Adrenal gland (tissue), 5 donors: ENCODE measurements at regions not wholly inside any gene's neighbourhood (a gene's known extent, or its start where the extent isn't known, plus 50 kb on each side); places are given as distances from the start of the nearest gene placed in this dataset.

Experiments used
- POLR2A ChIP-seq, 2 donors: fragments of 450-650 bp; IDR thresholded peaks; one replicate each; pipeline ENCODE4 v1.6.1; 2017; ENCODE audit warnings: antibody characterized with exemption in 2 of 2, mild to moderate bottlenecking in 2 of 2, moderate library complexity in 1 of 2
- TF ChIP-seq, protein P1 (sequence below), 6 experiments: fragments of 450-650 bp in 4 of 6; fragments of 200-600 bp in 2 of 6; sonication (generic) in 1 of 6; IDR thresholded peaks; 1 replicate in 5 of 6; 2 replicates in 1 of 6; pipeline versions ENCODE4 v1.5.1 to v1.8.0; 2016 to 2021; ENCODE audit warnings: antibody characterized with exemption in 6 of 6, mild to moderate bottlenecking in 2 of 6, moderate library complexity in 1 of 6
- donor health status: DM: no; HTN: no; CAD: no.

DNA sequence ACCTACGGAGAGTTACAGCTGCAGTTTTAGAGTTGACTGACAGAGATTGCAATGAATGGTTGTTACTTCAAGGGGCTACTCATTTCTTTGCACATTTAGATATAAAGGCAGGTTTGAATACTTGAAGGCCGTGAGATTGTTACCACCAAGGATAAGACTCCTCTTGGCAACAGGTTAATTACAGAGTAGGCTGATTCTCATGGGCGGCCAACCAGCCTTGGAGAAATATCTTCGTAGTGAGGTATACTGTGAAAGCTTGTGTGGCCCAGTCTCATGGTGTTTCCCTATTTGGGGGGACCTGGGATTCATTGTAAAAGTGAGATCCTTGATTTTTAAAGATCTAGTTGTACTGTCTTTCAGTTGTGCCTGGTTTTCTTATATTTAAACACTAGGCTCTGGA lies 103.2 kb upstream of the OLFM3 start:
- TF ChIP-seq, protein P1, sequence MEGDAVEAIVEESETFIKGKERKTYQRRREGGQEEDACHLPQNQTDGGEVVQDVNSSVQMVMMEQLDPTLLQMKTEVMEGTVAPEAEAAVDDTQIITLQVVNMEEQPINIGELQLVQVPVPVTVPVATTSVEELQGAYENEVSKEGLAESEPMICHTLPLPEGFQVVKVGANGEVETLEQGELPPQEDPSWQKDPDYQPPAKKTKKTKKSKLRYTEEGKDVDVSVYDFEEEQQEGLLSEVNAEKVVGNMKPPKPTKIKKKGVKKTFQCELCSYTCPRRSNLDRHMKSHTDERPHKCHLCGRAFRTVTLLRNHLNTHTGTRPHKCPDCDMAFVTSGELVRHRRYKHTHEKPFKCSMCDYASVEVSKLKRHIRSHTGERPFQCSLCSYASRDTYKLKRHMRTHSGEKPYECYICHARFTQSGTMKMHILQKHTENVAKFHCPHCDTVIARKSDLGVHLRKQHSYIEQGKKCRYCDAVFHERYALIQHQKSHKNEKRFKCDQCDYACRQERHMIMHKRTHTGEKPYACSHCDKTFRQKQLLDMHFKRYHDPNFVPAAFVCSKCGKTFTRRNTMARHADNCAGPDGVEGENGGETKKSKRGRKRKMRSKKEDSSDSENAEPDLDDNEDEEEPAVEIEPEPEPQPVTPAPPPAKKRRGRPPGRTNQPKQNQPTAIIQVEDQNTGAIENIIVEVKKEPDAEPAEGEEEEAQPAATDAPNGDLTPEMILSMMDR (IDR thresholded peaks at IDR 0.05) = no peak
- TF ChIP-seq POLR2A (IDR thresholded peaks at IDR 0.05) = no peak
